Transverse colon (tissue), 3 donors: ENCODE measurements at regions not wholly inside any gene's neighbourhood (a gene's known extent, or its start where the extent isn't known, plus 50 kb on each side); places are given as distances from the start of the nearest gene placed in this dataset.

ENCODE experiments used
- CTCF ChIP-seq, 5 experiments: fragments of 200-600 bp in 3 of 5; fragments of 450-650 bp in 2 of 5; sonication (generic) in 3 of 5; IDR thresholded peaks; 1 replicate in 2 of 5; 2 replicates in 3 of 5; pipeline ENCODE4 v1.5.1; 2016 to 2017; ENCODE audit warnings: antibody characterized with exemption in 5 of 5, inconsistent platforms in 3 of 5, mild to moderate bottlenecking in 2 of 5, moderate library complexity in 1 of 5
- EP300 ChIP-seq: sonication (generic); formaldehyde crosslinking; IDR thresholded peaks from one replicate; pipeline ENCODE4 v1.6.1; 2017; ENCODE audit warnings: antibody characterized with exemption, low read depth
- POLR2A ChIP-seq: fragments of 450-650 bp; IDR thresholded peaks from one replicate; pipeline ENCODE4 v1.6.1; 2016; ENCODE audit warnings: antibody characterized with exemption, mild to moderate bottlenecking, moderate library complexity

- no peak for TF ChIP-seq POLR2A
- TF ChIP-seq EP300, result no peak
- TF ChIP-seq CTCF (IDR thresholded peaks at IDR 0.05), result no peak
Observed at GRCh38 chr7:13067036-13067435, 379.6 kb downstream of the ARL4A start.
